ENCODE measurements at regions not wholly inside any gene's neighbourhood (a gene's known extent, or its start where the extent isn't known, plus 50 kb on each side); places are given as distances from the start of the nearest gene placed in this dataset.

- no peak for TF ChIP-seq CTCF (IDR thresholded peaks at IDR 0.05)
- no peak for TF ChIP-seq RXRA (IDR thresholded peaks at IDR 0.05; ENCODE audit: borderline replicate concordance, low read depth)
- no peak for TF ChIP-seq EP300 (IDR thresholded peaks at IDR 0.05; ENCODE audit: borderline replicate concordance in 1 of 2, low read depth in 1 of 2, low read length in 1 of 2)
- no peak for TF ChIP-seq TCF12 (IDR thresholded peaks at IDR 0.05)
- TF ChIP-seq, protein P1, sequence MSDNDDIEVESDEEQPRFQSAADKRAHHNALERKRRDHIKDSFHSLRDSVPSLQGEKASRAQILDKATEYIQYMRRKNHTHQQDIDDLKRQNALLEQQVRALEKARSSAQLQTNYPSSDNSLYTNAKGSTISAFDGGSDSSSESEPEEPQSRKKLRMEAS (IDR thresholded peaks at IDR 0.05; ENCODE audit: low read depth): no peak
- no peak for TF ChIP-seq RCOR1 (IDR thresholded peaks at IDR 0.05; ENCODE audit: low read length)
- TF ChIP-seq POLR2AphosphoS5 (IDR thresholded peaks at IDR 0.05; ENCODE audit: low read depth, low read length): no peak
- TF ChIP-seq EZH2phosphoT487 (IDR thresholded peaks at IDR 0.05; ENCODE audit: borderline replicate concordance, low read depth): no peak
- TF ChIP-seq SIN3A (IDR thresholded peaks at IDR 0.05; ENCODE audit: borderline replicate concordance, low read depth, low read length): no peak
- no peak for TF ChIP-seq TAF1 (IDR thresholded peaks at IDR 0.05; ENCODE audit: borderline replicate concordance, low read depth, low read length)
- TF ChIP-seq NFIC (IDR thresholded peaks at IDR 0.05; ENCODE audit: borderline replicate concordance): no peak
- no peak for TF ChIP-seq REST (IDR thresholded peaks at IDR 0.05; ENCODE audit: low read depth, low read length)
These were observed 136.4 kb downstream of the SETD4 start for GRCh38 chr21:35923971-35924370.

Measured in SK-N-SH (cell line).